ENCODE measurements at regions not wholly inside any gene's neighbourhood (a gene's known extent, or its start where the extent isn't known, plus 50 kb on each side); places are given as distances from the start of the nearest gene placed in this dataset.

- 88% methylated on average over 1 of the region's 2 CpGs for WGBS (ENCODE audit: insufficient coverage)
- Histone ChIP-seq H3K4me3 (ENCODE audit: control insufficient read depth in 1 of 7, extremely low read depth in 1 of 7, insufficient read depth in 4 of 7, low read depth in 2 of 7, low read length in 6 of 7) (no peak overlapping the region), H3K27me3 (replicated peaks in 2 of 5; ENCODE audit: control insufficient read depth in 4 of 5, insufficient read depth in 5 of 5, low read length in 4 of 5) (no peaks in the 10 kb centered on the region), H3K27ac (ENCODE audit: insufficient read depth in 1 of 2, low read depth in 1 of 2, low read length in 2 of 2, poor library complexity in 1 of 2, severe bottlenecking in 2 of 2) (no peak overlapping the region), H3K36me3 (ENCODE audit: control insufficient read depth in 4 of 4, insufficient read depth in 4 of 4, low read length in 3 of 4) (no peaks in the 10 kb centered on the region), H3K4me1 (ENCODE audit: control extremely low read depth in 1 of 4, control insufficient read depth in 4 of 4, insufficient read depth in 4 of 4, low read length in 3 of 4) (no peaks in the 10 kb centered on the region), H3K9me3 (ENCODE audit: control extremely low read depth in 1 of 5, control insufficient read depth in 4 of 5, insufficient read depth in 2 of 5, low read depth in 1 of 5, low read length in 4 of 5) (no peaks in the 10 kb centered on the region)
- no peak for DNase-seq
- CTCF ChIA-PET = no interaction called here
- POLR2A ChIA-PET = no interaction called here
Measured at GRCh38 chr9:108245331-108245730, 610.5 kb downstream of the ACTL7B start.

- POLR2A ChIA-PET = no interaction called here
- no peak overlapping the region for H3K27ac ChIP-seq (ENCODE audit: insufficient read depth in 1 of 2, low read depth in 1 of 2, low read length in 2 of 2, poor library complexity in 1 of 2, severe bottlenecking in 2 of 2)
- CTCF ChIA-PET = no interaction called here
- no peak overlapping the region for H3K4me3 ChIP-seq (ENCODE audit: control insufficient read depth in 1 of 7, extremely low read depth in 1 of 7, insufficient read depth in 4 of 7, low read depth in 2 of 7, low read length in 6 of 7)
- DNase-seq = no peak
- H3K4me1 ChIP-seq (ENCODE audit: control extremely low read depth in 1 of 4, control insufficient read depth in 4 of 4, insufficient read depth in 4 of 4, low read length in 3 of 4) = no peaks in the 10 kb centered on the region
- no peaks in the 10 kb centered on the region for H3K27me3 ChIP-seq (replicated peaks in 2 of 5; ENCODE audit: control insufficient read depth in 4 of 5, insufficient read depth in 5 of 5, low read length in 4 of 5)
- no peaks in the 10 kb centered on the region for H3K36me3 ChIP-seq (ENCODE audit: control insufficient read depth in 4 of 4, insufficient read depth in 4 of 4, low read length in 3 of 4)
- H3K9me3 ChIP-seq (ENCODE audit: control extremely low read depth in 1 of 5, control insufficient read depth in 4 of 5, insufficient read depth in 2 of 5, low read depth in 1 of 5, low read length in 4 of 5) = no peaks in the 10 kb centered on the region
Measured at GRCh38 chr9:108244686-108245085, 611.1 kb downstream of the ACTL7B start.

GRCh38 chr9:108241384-108242073 lies 614.3 kb downstream of the ACTL7B start:
- WGBS (ENCODE audit: insufficient coverage) = 100% methylated on average over 1 of the region's 1 CpG
- no peaks in the 10 kb centered on the region for H3K4me1 ChIP-seq (ENCODE audit: control extremely low read depth in 1 of 4, control insufficient read depth in 4 of 4, insufficient read depth in 4 of 4, low read length in 3 of 4)
- DNase-seq = no peak
- no peaks in the 10 kb centered on the region for H3K36me3 ChIP-seq (ENCODE audit: control insufficient read depth in 4 of 4, insufficient read depth in 4 of 4, low read length in 3 of 4)
- no peak overlapping the region for H3K4me3 ChIP-seq (ENCODE audit: control insufficient read depth in 1 of 7, extremely low read depth in 1 of 7, insufficient read depth in 4 of 7, low read depth in 2 of 7, low read length in 6 of 7)
- peaks cover 0 to 4% (median 0%) of the 10 kb centered on the region in 5 experiments for H3K9me3 ChIP-seq (ENCODE audit: control extremely low read depth in 1 of 5, control insufficient read depth in 4 of 5, insufficient read depth in 2 of 5, low read depth in 1 of 5, low read length in 4 of 5)
- H3K27ac ChIP-seq (ENCODE audit: insufficient read depth in 1 of 2, low read depth in 1 of 2, low read length in 2 of 2, poor library complexity in 1 of 2, severe bottlenecking in 2 of 2) = no peak overlapping the region
- CTCF ChIA-PET = no interaction called here
- POLR2A ChIA-PET = no interaction called here
- H3K27me3 ChIP-seq (replicated peaks in 2 of 5; ENCODE audit: control insufficient read depth in 4 of 5, insufficient read depth in 5 of 5, low read length in 4 of 5) = no peaks in the 10 kb centered on the region

- Histone ChIP-seq H3K4me3 (ENCODE audit: control insufficient read depth in 1 of 7, extremely low read depth in 1 of 7, insufficient read depth in 4 of 7, low read depth in 2 of 7, low read length in 6 of 7) (no peak overlapping the region), H3K4me1 (ENCODE audit: control extremely low read depth in 1 of 4, control insufficient read depth in 4 of 4, insufficient read depth in 4 of 4, low read length in 3 of 4) (no peaks in the 10 kb centered on the region), H3K9me3 (ENCODE audit: control extremely low read depth in 1 of 5, control insufficient read depth in 4 of 5, insufficient read depth in 2 of 5, low read depth in 1 of 5, low read length in 4 of 5) (peaks cover 0 to 4% (median 0%) of the 10 kb centered on the region in 5 experiments), H3K27me3 (replicated peaks in 2 of 5; ENCODE audit: control insufficient read depth in 4 of 5, insufficient read depth in 5 of 5, low read length in 4 of 5) (no peaks in the 10 kb centered on the region), H3K27ac (ENCODE audit: insufficient read depth in 1 of 2, low read depth in 1 of 2, low read length in 2 of 2, poor library complexity in 1 of 2, severe bottlenecking in 2 of 2) (no peak overlapping the region), H3K36me3 (ENCODE audit: control insufficient read depth in 4 of 4, insufficient read depth in 4 of 4, low read length in 3 of 4) (no peaks in the 10 kb centered on the region)
- ChIA-PET POLR2A (no interaction called here), CTCF (no interaction called here)
- WGBS (ENCODE audit: insufficient coverage) = no CpG with 5 or more reads among the region's 2 CpGs
- DNase-seq = no peak
Measured at GRCh38 chr9:108239696-108240321, 616.0 kb downstream of the ACTL7B start.

GRCh38 chr9:108235609-108236008 lies 620.2 kb downstream of the ACTL7B start:
- Histone ChIP-seq H3K4me3 (ENCODE audit: control insufficient read depth in 1 of 7, extremely low read depth in 1 of 7, insufficient read depth in 4 of 7, low read depth in 2 of 7, low read length in 6 of 7) (no peak overlapping the region), H3K4me1 (ENCODE audit: control extremely low read depth in 1 of 4, control insufficient read depth in 4 of 4, insufficient read depth in 4 of 4, low read length in 3 of 4) (no peaks in the 10 kb centered on the region), H3K27ac (ENCODE audit: insufficient read depth in 1 of 2, low read depth in 1 of 2, low read length in 2 of 2, poor library complexity in 1 of 2, severe bottlenecking in 2 of 2) (no peak overlapping the region), H3K9me3 (ENCODE audit: control extremely low read depth in 1 of 5, control insufficient read depth in 4 of 5, insufficient read depth in 2 of 5, low read depth in 1 of 5, low read length in 4 of 5) (peaks cover 0 to 4% (median 0%) of the 10 kb centered on the region in 5 experiments), H3K36me3 (ENCODE audit: control insufficient read depth in 4 of 4, insufficient read depth in 4 of 4, low read length in 3 of 4) (no peaks in the 10 kb centered on the region), H3K27me3 (replicated peaks in 2 of 5; ENCODE audit: control insufficient read depth in 4 of 5, insufficient read depth in 5 of 5, low read length in 4 of 5) (no peaks in the 10 kb centered on the region)
- 100% methylated on average over 2 of the region's 3 CpGs for WGBS (ENCODE audit: insufficient coverage)
- ChIA-PET CTCF (no interaction called here), POLR2A (no interaction called here)
- DNase-seq = no peak

GRCh38 chr9:108234811-108235210 lies 621.0 kb downstream of the ACTL7B start:
- Histone ChIP-seq H3K9me3 (ENCODE audit: control extremely low read depth in 1 of 5, control insufficient read depth in 4 of 5, insufficient read depth in 2 of 5, low read depth in 1 of 5, low read length in 4 of 5) (peaks cover 0 to 4% (median 0%) of the 10 kb centered on the region in 5 experiments), H3K27ac (ENCODE audit: insufficient read depth in 1 of 2, low read depth in 1 of 2, low read length in 2 of 2, poor library complexity in 1 of 2, severe bottlenecking in 2 of 2) (no peak overlapping the region), H3K4me3 (ENCODE audit: control insufficient read depth in 1 of 7, extremely low read depth in 1 of 7, insufficient read depth in 4 of 7, low read depth in 2 of 7, low read length in 6 of 7) (no peak overlapping the region), H3K27me3 (replicated peaks in 2 of 5; ENCODE audit: control insufficient read depth in 4 of 5, insufficient read depth in 5 of 5, low read length in 4 of 5) (no peaks in the 10 kb centered on the region), H3K36me3 (ENCODE audit: control insufficient read depth in 4 of 4, insufficient read depth in 4 of 4, low read length in 3 of 4) (no peaks in the 10 kb centered on the region), H3K4me1 (ENCODE audit: control extremely low read depth in 1 of 4, control insufficient read depth in 4 of 4, insufficient read depth in 4 of 4, low read length in 3 of 4) (no peaks in the 10 kb centered on the region)
- 98% methylated on average over 5 of the region's 5 CpGs for WGBS (ENCODE audit: insufficient coverage)
- DNase-seq = no peak
- POLR2A ChIA-PET = no interaction called here
- CTCF ChIA-PET = no interaction called here

GRCh38 chr9:108225149-108225800 lies 630.5 kb downstream of the ACTL7B start:
- Histone ChIP-seq H3K27me3 (replicated peaks in 2 of 5; ENCODE audit: control insufficient read depth in 4 of 5, insufficient read depth in 5 of 5, low read length in 4 of 5) (no peaks in the 10 kb centered on the region), H3K27ac (ENCODE audit: insufficient read depth in 1 of 2, low read depth in 1 of 2, low read length in 2 of 2, poor library complexity in 1 of 2, severe bottlenecking in 2 of 2) (no peak overlapping the region), H3K4me1 (ENCODE audit: control extremely low read depth in 1 of 4, control insufficient read depth in 4 of 4, insufficient read depth in 4 of 4, low read length in 3 of 4) (peaks cover 0 to 3% (median 0%) of the 10 kb centered on the region in 4 experiments), H3K36me3 (ENCODE audit: control insufficient read depth in 4 of 4, insufficient read depth in 4 of 4, low read length in 3 of 4) (no peaks in the 10 kb centered on the region), H3K9me3 (ENCODE audit: control extremely low read depth in 1 of 5, control insufficient read depth in 4 of 5, insufficient read depth in 2 of 5, low read depth in 1 of 5, low read length in 4 of 5) (peaks cover 0 to 7% (median 0%) of the 10 kb centered on the region in 5 experiments), H3K4me3 (ENCODE audit: control insufficient read depth in 1 of 7, extremely low read depth in 1 of 7, insufficient read depth in 4 of 7, low read depth in 2 of 7, low read length in 6 of 7) (no peak overlapping the region)
- peak in 2 of 3 donors; percentile 1 to 7 for DNase-seq
- POLR2A ChIA-PET = interaction anchor here (0.5 kb wide), 1 partner anchor 648 kb away, joined by 3 read pairs; no protein-coding TSS in a partner anchor
- CTCF ChIA-PET = no interaction called here
- WGBS (ENCODE audit: insufficient coverage) = 70% methylated on average over 2 of the region's 5 CpGs

Measured in common myeloid progenitor, CD34-positive (primary cell).